Stimulated activated effector memory CD8-positive, alpha-beta T cell treated with anti-CD3 and anti-CD28 coated beads, Interleukin-12 subunit alpha, Interleukin-12 subunit beta, amount 100 ng/mL, for 72 hours (primary cell): ENCODE measurements at regions not wholly inside any gene's neighbourhood (a gene's known extent, or its start where the extent isn't known, plus 50 kb on each side); places are given as distances from the start of the nearest gene placed in this dataset.
A peak's percentile ranks its signal among the peaks of the same experiment; 100 is the strongest.

Experiments used
- ATAC-seq: fragments of 150-1000 bp; cut with Tn5 transposase; 2 replicates; pipeline ENCODE4 v1.10.0; 2021
- DNase-seq, 2 donors: peaks; one replicate each; pipeline ENCODE4 v3.0.0; 2021 to 2022; ENCODE audit warnings: low spot score in 2 of 2
- H3K27ac Mint-ChIP-seq: one replicate; pipeline ENCODE4 v1.8.0; 2022; ENCODE audit warnings: mild to moderate bottlenecking, mixed read lengths
- H3K36me3 Mint-ChIP-seq: one replicate; pipeline ENCODE4 v1.8.0; 2022; ENCODE audit warnings: mild to moderate bottlenecking, mixed read lengths
- H3K4me1 Mint-ChIP-seq: one replicate; pipeline ENCODE4 v1.8.0; 2022; ENCODE audit warnings: mixed read lengths
- H3K4me3 Mint-ChIP-seq: one replicate; pipeline ENCODE4 v1.8.0; 2022; ENCODE audit warnings: mild to moderate bottlenecking, mixed read lengths
- H3K9me3 Mint-ChIP-seq: one replicate; pipeline ENCODE4 v1.8.0; 2022; ENCODE audit warnings: mixed read lengths

- Mint-ChIP-seq H3K27ac (no peak overlapping the region), H3K9me3 (peaks cover 3% of the 10 kb centered on the region), H3K36me3 (no peaks in the 10 kb centered on the region), H3K4me3 (no peak overlapping the region), H3K4me1 (no peaks in the 10 kb centered on the region)
- DNase-seq, result no peak
- ATAC-seq, result no peak
Measured at GRCh38 chr5:8386719-8387288, 517.9 kb downstream of the MTRR start.

DNA sequence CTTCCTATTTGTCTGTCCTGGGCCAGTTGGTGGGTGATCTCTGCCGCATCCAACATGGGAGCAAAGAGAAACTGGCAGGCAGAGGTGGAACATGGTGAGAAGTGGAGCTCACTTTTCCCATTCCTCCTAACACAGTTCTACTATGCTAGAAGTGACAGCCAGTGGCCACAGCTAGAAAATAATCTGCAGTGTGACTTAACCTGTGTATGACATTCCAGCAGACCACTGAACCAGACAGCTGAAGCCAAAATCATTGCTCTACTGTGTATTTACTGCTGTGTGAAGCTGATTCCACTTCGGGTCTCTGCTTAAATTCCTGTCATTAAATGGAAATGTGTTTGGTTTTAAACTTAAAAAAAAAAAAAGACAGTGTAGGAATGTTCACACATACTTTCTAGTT, 523.0 kb downstream of the MTRR start:
- no peak overlapping the region for H3K27ac Mint-ChIP-seq
- H3K4me1 Mint-ChIP-seq, result no peaks in the 10 kb centered on the region
- H3K36me3 Mint-ChIP-seq, result no peaks in the 10 kb centered on the region
- DNase-seq (no peak), ATAC-seq (no peak)
- peaks cover 3% of the 10 kb centered on the region for H3K9me3 Mint-ChIP-seq
- H3K4me3 Mint-ChIP-seq, result no peak overlapping the region

DNA sequence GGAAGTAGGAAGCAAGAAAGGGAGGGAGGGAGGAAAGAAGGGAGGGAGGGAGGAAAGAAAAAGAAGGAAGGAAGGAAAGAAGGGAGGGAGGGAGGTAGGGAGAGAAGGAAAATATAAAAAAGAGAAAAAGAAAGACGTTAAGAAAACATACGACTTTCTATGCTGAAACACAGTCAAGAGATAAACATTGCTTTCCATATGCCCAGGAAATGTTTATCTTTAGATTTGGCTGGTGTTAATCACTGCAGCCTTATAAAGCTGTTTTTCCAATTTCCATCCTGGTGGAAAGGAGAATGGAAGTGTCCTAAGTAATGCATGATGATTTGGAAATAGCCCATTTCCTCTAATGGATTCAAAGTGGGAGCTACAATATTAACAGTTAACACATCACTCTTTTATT, 524.3 kb downstream of the MTRR start:
- Mint-ChIP-seq H3K4me3 (no peak overlapping the region), H3K9me3 (peaks cover 5% of the 10 kb centered on the region), H3K27ac (no peak overlapping the region), H3K4me1 (no peaks in the 10 kb centered on the region), H3K36me3 (no peaks in the 10 kb centered on the region)
- ATAC-seq (no peak), DNase-seq (no peak)

GRCh38 chr5:8394965-8395364, 526.0 kb downstream of the MTRR start:
- H3K4me3 Mint-ChIP-seq, result no peak overlapping the region
- no peaks in the 10 kb centered on the region for H3K36me3 Mint-ChIP-seq
- no peak for ATAC-seq
- H3K9me3 Mint-ChIP-seq, result peaks cover 2% of the 10 kb centered on the region
- DNase-seq, result no peak
- no peak overlapping the region for H3K27ac Mint-ChIP-seq
- no peaks in the 10 kb centered on the region for H3K4me1 Mint-ChIP-seq

DNA sequence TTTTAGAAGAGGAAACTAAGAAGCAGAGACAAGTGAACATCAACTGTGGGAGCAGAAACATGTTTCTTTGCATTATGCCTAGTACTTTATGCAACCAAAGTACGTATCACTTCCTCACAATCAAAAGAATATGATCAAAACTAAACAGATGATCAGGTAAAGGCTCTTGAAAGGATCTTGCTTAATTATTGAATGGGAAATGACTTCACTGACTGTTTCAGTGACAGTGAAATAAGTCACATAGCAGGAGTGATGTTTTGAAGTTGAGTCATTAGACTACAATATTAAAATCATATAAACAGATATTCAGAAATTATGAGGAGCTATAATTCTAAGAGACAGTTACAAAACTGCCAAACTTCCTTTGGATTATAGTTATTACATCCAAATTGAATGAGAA, 527.3 kb downstream of the MTRR start:
- peaks cover 4% of the 10 kb centered on the region for H3K9me3 Mint-ChIP-seq
- no peaks in the 10 kb centered on the region for H3K4me1 Mint-ChIP-seq
- H3K4me3 Mint-ChIP-seq, result no peak overlapping the region
- no peak overlapping the region for H3K27ac Mint-ChIP-seq
- ATAC-seq (no peak), DNase-seq (no peak)
- no peaks in the 10 kb centered on the region for H3K36me3 Mint-ChIP-seq

GRCh38 chr5:8396756-8397155, 527.8 kb downstream of the MTRR start:
- Mint-ChIP-seq H3K27ac (no peak overlapping the region), H3K36me3 (no peaks in the 10 kb centered on the region), H3K4me3 (no peak overlapping the region), H3K4me1 (no peaks in the 10 kb centered on the region), H3K9me3 (peaks cover 8% of the 10 kb centered on the region)
- ATAC-seq (no peak), DNase-seq (no peak)

- H3K4me3 Mint-ChIP-seq, result no peak overlapping the region
- no peak overlapping the region for H3K27ac Mint-ChIP-seq
- H3K36me3 Mint-ChIP-seq, result no peaks in the 10 kb centered on the region
- peaks cover 8% of the 10 kb centered on the region for H3K9me3 Mint-ChIP-seq
- ATAC-seq (no peak), DNase-seq (no peak)
- no peaks in the 10 kb centered on the region for H3K4me1 Mint-ChIP-seq
Measured at GRCh38 chr5:8399471-8399870, 530.5 kb downstream of the MTRR start.

DNA sequence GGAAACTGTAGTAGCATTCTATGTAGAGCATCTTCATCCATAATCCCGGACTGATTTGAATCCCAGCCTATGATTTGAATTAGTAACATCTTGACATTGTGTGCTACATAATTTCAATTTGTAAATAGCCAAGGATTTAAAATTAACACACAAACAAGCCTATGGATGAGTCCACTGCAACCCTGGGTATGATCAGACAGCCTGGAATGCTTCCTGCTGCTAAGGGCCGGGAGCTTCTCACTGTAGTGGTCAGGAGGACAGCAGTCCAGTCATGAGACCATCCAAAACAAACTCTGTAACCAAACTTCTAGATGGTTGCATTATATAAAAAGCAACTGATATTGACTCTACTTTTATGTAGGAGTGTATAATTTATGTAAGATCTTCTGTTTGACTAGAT, 539.3 kb downstream of the MTRR start:
- no peak for DNase-seq
- no peaks in the 10 kb centered on the region for H3K36me3 Mint-ChIP-seq
- peaks cover 11% of the 10 kb centered on the region for H3K9me3 Mint-ChIP-seq
- H3K4me1 Mint-ChIP-seq, result no peaks in the 10 kb centered on the region
- H3K4me3 Mint-ChIP-seq, result no peak overlapping the region
- ATAC-seq, result no peak
- no peak overlapping the region for H3K27ac Mint-ChIP-seq

DNA sequence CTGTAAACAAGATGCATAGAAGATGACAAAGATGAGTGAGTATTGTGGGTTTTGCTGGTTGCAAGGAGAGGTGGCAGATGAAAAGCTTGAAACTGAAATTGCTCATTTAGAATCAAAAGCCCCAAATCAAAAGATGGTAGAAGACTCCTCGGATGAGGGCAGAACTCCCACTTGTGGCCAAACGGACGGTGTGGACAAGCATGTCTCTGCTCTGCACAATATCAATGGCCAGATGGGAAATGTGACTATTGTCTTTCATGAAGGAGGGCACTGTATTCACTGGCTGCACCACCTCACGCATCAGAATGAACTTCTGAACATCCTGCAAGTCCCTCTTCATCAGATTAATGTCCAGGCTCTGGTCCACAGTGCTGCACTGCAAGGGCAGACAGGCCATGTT, 541.7 kb downstream of the MTRR start:
- Mint-ChIP-seq H3K9me3 (peaks cover 18% of the 10 kb centered on the region), H3K4me1 (no peaks in the 10 kb centered on the region), H3K36me3 (no peaks in the 10 kb centered on the region), H3K4me3 (no peak overlapping the region), H3K27ac (no peak overlapping the region)
- ATAC-seq (no peak), DNase-seq (no peak)

DNA sequence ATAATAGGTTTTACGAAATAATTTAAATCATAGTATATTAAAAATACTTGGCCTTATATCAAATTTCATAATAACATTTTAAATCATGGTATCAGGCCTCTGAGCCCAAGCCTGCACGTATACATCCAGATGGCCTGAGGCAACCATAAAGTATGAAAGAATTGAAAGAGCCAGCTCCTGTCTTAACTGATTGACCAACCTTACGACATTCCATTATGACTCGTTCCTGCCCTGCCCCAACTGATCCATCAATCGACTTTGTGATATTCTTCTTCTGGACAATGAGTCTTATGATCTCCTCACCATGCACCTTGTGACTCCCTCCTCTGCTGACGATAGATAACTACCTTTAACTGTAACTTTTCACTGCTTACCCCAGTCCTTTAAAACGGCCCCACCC, 545.0 kb downstream of the MTRR start:
- Mint-ChIP-seq H3K4me3 (no peak overlapping the region), H3K36me3 (no peaks in the 10 kb centered on the region), H3K27ac (no peak overlapping the region), H3K9me3 (peaks cover 18% of the 10 kb centered on the region), H3K4me1 (no peaks in the 10 kb centered on the region)
- DNase-seq (no peak), ATAC-seq (no peak)

DNA sequence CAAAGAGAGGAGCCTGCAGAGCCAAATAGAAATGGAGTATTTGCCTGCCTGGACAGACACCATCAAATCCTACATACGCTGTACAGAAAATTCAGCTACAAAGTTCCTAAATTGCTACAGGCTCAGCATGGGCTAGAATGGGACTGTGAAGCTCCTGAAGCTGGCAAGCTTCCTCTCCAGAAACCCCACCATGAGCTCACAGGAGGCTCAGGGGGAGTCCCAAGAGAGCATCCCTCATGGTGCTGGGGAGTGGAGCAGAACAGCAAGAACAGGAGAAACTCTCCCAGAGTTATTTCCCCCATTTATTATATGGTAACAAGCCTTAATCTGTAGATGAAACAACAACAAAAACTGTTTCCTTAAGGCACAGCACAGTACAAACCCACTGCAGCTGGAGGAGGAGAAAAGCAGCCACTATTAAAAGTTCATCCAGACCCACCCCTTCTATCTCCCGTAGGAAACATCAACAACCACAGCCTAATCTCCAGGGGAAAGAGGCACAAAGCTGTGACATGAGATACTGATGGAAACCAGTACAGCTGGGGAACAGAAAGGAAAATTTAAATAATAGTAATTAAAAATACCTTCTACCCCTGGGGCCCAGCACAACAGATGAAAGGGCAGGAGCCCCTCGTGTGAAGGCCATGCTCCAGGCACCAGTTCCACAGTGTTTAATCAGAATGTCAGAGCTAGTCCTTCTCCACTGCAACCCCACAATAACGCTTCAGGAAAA, 548.5 kb downstream of the MTRR start:
- H3K4me1 Mint-ChIP-seq, result no peaks in the 10 kb centered on the region
- peaks cover 7% of the 10 kb centered on the region for H3K9me3 Mint-ChIP-seq
- ATAC-seq, result no peak
- no peaks in the 10 kb centered on the region for H3K36me3 Mint-ChIP-seq
- H3K27ac Mint-ChIP-seq, result no peak overlapping the region
- DNase-seq, result no peak
- H3K4me3 Mint-ChIP-seq, result no peak overlapping the region

DNA sequence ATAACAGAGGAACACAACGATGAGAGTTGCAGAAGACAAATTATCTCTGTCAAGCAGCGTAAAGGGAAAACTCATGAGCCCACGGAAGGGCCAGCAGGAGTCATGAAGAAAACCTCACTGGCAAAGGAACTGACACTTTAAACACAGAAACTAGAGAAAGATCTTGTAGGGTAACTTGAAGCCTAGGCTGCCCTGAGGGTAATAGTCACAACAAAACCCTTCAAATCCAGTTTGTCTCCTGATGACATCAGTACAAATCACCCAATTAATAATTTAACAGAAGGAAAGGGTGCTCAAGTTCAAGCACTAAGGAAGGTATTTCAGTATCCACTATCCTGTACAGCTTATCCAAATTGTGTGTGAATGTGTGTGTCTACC, 549.1 kb downstream of the MTRR start:
- ATAC-seq (no peak), DNase-seq (no peak)
- Mint-ChIP-seq H3K4me1 (no peaks in the 10 kb centered on the region), H3K36me3 (no peaks in the 10 kb centered on the region), H3K27ac (no peak overlapping the region), H3K4me3 (no peak overlapping the region), H3K9me3 (peaks cover 7% of the 10 kb centered on the region)

DNA sequence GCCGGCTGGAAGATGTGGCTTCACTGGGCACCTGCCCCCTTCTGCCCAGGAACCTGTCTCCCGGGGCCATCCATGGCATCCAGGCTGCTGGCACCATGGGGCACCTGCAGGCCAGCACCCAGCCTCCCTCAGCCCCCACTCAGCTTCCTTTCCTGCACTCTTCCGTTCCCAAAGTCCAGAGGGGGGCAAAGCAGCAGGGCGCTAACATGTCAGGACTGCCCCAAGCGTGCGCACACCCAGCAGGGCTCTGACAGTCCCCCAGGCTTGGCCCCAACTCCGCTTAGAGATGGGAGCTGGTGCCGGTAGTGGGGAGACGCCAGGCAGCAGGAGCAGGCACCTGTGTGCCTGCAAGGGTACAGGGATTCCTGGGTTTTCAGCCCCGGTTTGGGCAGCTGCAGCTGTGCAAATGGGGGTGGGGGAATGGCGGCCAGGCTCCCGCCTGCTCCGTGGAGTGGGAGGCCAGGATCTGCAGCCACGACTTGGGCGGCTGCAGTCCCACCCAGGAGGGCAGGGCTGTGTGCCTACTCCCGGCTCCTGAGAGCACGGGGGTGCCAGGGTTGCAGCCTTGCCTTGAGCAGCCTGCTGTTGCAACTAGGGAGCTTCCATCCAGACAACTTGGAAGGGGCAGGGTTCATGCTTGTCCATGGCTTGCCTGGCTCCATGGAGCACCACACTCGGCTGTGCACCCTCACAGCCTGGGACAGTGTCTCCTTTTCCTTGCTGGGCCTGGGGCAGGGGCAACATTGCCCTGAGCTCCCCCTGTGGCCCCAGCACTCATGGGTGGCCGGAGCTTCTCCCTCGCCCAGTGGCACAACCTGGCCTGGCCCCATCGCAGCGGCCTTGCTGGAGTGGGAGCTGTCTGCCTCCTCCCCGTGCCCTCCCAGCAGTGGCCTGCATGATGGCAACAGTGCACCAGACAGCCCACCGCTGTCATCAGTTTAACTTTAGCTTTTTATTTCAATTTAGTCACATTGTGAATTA, 561.1 kb downstream of the MTRR start:
- H3K9me3 Mint-ChIP-seq, result peaks cover 6% of the 10 kb centered on the region
- H3K27ac Mint-ChIP-seq, result no peak overlapping the region
- no peak overlapping the region for H3K4me3 Mint-ChIP-seq
- H3K4me1 Mint-ChIP-seq, result no peaks in the 10 kb centered on the region
- ATAC-seq (peak; percentile 42), DNase-seq (no peak)
- no peaks in the 10 kb centered on the region for H3K36me3 Mint-ChIP-seq

DNA sequence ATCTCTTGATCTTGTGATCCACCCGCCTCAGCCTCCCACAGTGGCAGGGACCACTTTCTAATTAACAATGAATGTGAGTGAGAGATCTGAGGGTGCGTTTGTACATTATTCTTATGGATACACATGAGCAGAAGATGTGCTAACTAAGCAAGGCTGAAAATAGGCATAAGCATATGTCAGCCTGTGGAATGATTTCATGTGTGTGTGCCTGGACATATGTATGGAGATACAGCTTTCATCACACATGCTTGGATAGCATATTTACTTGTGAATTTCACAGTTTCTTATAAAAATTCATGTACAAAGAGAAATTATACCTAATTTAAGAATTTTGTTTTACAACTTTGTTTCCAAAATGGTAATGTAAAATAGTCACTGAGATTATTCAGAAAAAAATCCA, 565.6 kb downstream of the MTRR start:
- ATAC-seq (no peak), DNase-seq (no peak)
- no peak overlapping the region for H3K27ac Mint-ChIP-seq
- H3K4me1 Mint-ChIP-seq, result no peaks in the 10 kb centered on the region
- H3K36me3 Mint-ChIP-seq, result no peaks in the 10 kb centered on the region
- peaks cover 7% of the 10 kb centered on the region for H3K9me3 Mint-ChIP-seq
- no peak overlapping the region for H3K4me3 Mint-ChIP-seq

- Mint-ChIP-seq H3K27ac (no peak overlapping the region), H3K4me3 (no peak overlapping the region)
- no peak for ATAC-seq
Measured at GRCh38 chr5:8436924-8437323, 568.0 kb downstream of the MTRR start.

DNA sequence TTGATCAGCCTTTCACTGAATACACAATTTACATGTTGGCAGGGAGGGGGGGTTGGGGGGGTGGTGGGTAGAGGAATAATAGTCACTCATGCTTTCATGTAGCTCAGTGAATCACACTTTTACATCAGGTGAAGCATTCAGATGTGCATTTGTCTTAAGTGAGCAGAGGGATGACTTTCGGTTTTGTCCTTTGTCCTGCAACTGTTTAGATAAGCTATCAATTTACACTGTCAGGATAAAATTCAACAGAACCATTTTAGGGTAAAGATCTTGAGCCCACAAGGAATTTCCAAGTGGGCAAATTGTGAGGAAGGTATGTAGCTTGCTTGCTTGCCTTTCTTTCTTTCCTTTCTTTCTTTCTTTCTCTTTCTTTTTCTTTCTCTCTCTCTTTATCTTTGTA, 576.2 kb downstream of the MTRR start:
- Mint-ChIP-seq H3K4me3 (no peak overlapping the region), H3K4me1 (no peaks in the 10 kb centered on the region), H3K9me3 (peaks cover 7% of the 10 kb centered on the region), H3K36me3 (no peaks in the 10 kb centered on the region), H3K27ac (no peak overlapping the region)
- ATAC-seq (no peak), DNase-seq (no peak)

More at GRCh38 chr5:8436924-8437323, 568.0 kb downstream of the MTRR start:
- H3K9me3 Mint-ChIP-seq, result peaks cover 13% of the 10 kb centered on the region
- no peaks in the 10 kb centered on the region for H3K36me3 Mint-ChIP-seq
- H3K4me1 Mint-ChIP-seq, result no peaks in the 10 kb centered on the region
- DNase-seq, result no peak
